IPS-15b (cell line): ENCODE measurements at regions not wholly inside any gene's neighbourhood (a gene's known extent, or its start where the extent isn't known, plus 50 kb on each side); places are given as distances from the start of the nearest gene placed in this dataset.
"Not testable (repeated sequence)": the region's sequence is repeated elsewhere in the genome, so short reads cannot be mapped to it uniquely, and the experiment has no call there.

Source experiments
- H3K27me3 ChIP-seq: one replicate; pipeline ENCODE4 v1.6.1; 2013; ENCODE audit warnings: low read length; ENCODE audit not compliant: control insufficient read depth, insufficient read depth
- H3K36me3 ChIP-seq: one replicate; pipeline ENCODE4 v1.6.1; 2013; ENCODE audit warnings: low read length; ENCODE audit not compliant: control insufficient read depth, insufficient read depth
- H3K4me1 ChIP-seq: one replicate; pipeline ENCODE4 v1.6.1; 2013; ENCODE audit warnings: mild to moderate bottlenecking, low read length; ENCODE audit not compliant: control insufficient read depth, insufficient read depth
- H3K4me3 ChIP-seq: one replicate; pipeline ENCODE4 v1.5.1; 2013; ENCODE audit warnings: low read depth, low read length
- H3K9ac ChIP-seq: one replicate; pipeline ENCODE4 v1.6.1; 2013; ENCODE audit warnings: low read depth, mild to moderate bottlenecking, low read length
- H3K9me3 ChIP-seq: one replicate; pipeline ENCODE4 v1.6.1; 2013; ENCODE audit warnings: mild to moderate bottlenecking, low read length; ENCODE audit not compliant: control insufficient read depth, insufficient read depth

DNA sequence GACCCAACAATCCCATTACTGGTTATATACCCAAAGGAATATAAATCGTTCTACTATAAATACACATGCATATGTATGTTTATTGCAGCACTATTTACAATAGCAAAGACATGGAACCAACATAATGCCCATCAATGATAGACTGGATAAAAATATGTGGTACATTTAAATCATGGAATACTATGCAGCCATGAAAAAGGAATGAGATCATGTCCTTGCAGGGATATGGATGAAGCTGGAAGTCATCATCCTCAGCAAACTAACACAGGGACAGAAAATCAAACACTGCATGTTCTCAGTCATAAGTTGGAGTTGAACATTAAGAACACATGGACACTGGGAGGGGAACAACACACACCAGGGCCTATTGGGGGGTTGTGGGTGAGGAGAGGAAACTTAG, 741.8 kb downstream of the CDH18 start:
- not testable (repeated sequence) for H3K27me3 ChIP-seq, H3K9ac ChIP-seq, H3K36me3 ChIP-seq, H3K4me3 ChIP-seq, H3K4me1 ChIP-seq, H3K9me3 ChIP-seq

DNA sequence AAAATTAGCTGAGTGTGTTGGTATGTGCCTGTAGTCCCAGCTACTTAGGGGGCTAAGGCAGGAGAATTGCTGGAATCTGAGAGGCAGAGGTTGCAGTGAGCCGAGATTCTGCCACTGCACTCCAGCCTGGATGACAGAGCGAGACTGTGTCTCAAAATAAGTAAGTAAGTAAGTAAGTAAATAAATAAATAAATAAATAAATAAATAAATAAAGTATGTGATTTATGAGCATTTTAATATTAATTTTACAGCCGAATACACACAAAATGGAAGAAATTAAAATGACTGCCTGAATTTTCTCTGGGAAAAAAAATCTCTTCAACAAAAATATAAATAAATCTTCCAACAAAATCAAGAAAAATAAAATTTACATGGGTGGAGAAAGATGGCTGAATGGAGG, 740.7 kb downstream of the CDH18 start:
- Histone ChIP-seq H3K36me3 (no peaks in the 10 kb centered on the region), H3K9me3 (no peaks in the 10 kb centered on the region), H3K4me3 (no peak overlapping the region), H3K9ac (no peak overlapping the region), H3K27me3 (no peaks in the 10 kb centered on the region), H3K4me1 (no peaks in the 10 kb centered on the region)

DNA sequence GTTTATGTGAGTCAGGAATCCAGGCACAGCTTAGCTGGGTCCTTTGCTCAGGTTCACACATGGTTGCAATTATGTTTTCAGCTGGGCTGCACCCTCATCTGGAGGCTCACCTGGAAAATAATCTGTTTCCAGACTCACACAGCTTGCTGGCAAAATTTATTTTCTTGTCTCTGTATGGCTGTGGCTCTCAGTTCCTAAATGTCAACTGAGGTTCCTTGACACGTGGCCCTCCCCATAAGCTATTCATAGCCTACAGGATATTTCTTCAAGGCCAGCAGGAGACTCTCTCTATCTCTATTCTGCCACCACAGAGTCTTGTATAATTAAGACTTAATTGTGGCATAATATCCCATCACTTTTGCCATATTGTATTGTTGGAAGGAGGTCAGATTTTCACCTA, 732.0 kb downstream of the CDH18 start:
- no peaks in the 10 kb centered on the region for H3K4me1 ChIP-seq
- no peaks in the 10 kb centered on the region for H3K27me3 ChIP-seq
- no peaks in the 10 kb centered on the region for H3K9me3 ChIP-seq
- no peak overlapping the region for H3K9ac ChIP-seq
- H3K36me3 ChIP-seq = no peaks in the 10 kb centered on the region
- H3K4me3 ChIP-seq = no peak overlapping the region

DNA sequence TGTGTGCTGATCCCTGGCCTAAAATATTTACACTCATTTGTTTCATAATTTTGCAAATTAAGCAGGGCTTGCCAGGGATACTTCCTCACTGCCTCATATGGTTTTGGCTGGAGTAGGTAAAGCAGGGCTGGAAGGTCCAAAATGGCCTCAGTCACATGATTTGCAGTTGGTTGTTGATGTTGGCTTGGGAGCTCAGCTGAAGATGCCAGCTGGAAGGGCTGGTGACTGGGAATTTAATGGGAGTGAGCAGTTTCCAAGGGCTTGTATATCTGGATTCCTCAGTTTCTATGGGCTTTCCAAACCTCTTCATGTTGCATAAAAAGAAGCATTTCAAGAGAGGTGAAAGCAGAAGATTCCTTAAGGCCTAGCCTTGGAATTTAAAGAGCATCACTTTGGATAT, 729.3 kb downstream of the CDH18 start:
- no peak overlapping the region for H3K4me3 ChIP-seq
- H3K27me3 ChIP-seq = no peaks in the 10 kb centered on the region
- no peaks in the 10 kb centered on the region for H3K9me3 ChIP-seq
- no peak overlapping the region for H3K9ac ChIP-seq
- H3K36me3 ChIP-seq = no peaks in the 10 kb centered on the region
- H3K4me1 ChIP-seq = no peaks in the 10 kb centered on the region

DNA sequence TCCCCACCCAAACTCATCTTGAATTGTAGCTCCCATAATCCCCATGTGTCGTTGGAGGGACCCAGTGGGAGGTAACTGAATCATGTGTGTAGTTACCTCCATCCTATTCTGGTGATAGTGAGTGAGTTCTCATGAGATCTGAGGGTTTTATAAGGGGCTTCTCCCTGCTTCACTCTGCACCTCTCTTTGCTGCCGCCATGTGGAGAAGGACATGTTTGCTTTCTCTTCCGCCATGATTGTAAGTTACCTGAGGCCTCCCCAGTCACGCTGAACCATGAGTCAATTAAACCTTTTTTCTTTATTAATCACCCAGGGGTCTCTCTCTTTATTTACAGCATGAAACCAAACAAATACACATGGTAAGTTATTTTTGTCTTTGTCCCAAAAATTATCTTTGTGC, 726.1 kb downstream of the CDH18 start:
- Histone ChIP-seq H3K9me3 (no peaks in the 10 kb centered on the region), H3K9ac (no peak overlapping the region), H3K36me3 (no peaks in the 10 kb centered on the region), H3K4me3 (no peak overlapping the region), H3K27me3 (no peaks in the 10 kb centered on the region), H3K4me1 (no peaks in the 10 kb centered on the region)

DNA sequence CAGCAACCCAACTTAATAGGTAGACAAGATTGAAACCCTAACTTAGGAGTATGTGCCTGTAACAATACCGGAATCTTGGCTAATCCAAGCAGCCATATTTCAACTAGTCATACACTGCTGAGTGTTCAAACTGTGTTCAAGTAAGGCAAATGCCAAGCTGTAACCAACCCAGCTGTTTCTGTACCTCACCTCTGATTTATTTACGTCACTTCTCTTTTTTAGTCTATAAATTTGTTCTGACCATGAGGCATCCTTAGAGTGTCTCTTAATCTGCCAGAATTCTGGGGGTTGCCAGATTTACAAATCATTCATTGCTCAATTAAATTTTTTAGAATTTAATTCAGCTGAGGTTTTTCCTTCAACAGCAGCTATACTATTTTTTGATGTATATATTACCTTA, 723.2 kb downstream of the CDH18 start:
- no peaks in the 10 kb centered on the region for H3K27me3 ChIP-seq
- no peaks in the 10 kb centered on the region for H3K36me3 ChIP-seq
- H3K4me3 ChIP-seq = no peak overlapping the region
- H3K9me3 ChIP-seq = no peaks in the 10 kb centered on the region
- H3K4me1 ChIP-seq = no peaks in the 10 kb centered on the region
- H3K9ac ChIP-seq = no peak overlapping the region

DNA sequence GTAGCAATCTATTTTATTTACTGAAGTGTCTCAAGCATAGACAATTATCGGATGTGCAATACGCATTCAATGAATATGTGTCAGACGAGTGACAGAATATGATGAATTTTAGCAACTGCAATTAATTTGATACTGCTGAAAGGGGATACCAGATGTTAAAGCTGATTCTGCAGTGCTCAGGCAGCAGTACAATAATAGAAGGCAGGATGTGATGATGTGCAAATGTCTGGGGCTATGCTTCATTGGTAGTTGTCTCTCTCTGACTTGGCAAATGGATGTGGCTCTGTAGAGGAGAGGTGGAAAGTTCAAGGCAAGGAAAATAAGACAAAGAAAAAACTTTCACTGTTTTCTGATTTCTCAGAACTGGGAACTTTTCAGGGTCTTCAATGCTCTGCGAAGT, 721.2 kb downstream of the CDH18 start:
- Histone ChIP-seq H3K9me3 (no peaks in the 10 kb centered on the region), H3K4me3 (no peak overlapping the region), H3K9ac (no peak overlapping the region), H3K4me1 (no peaks in the 10 kb centered on the region), H3K27me3 (no peaks in the 10 kb centered on the region), H3K36me3 (no peaks in the 10 kb centered on the region)

DNA sequence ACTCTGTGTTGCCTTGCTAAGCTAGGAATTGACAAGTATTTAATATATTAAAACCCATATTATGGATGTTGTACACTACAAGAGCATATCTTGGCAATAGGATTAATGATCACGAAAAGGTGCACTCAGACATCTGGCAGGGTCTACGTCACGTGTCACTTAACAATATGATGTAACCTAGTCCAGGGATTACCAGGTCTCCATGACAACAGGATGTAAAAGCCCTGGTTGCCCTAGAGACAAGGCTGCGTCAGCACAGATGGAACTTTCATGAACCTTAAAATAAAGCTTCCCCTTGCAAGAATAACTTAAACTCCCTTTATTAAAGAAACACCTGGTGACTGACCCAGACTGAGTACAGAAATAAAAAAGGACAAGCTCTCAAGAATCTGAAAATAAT, 717.8 kb downstream of the CDH18 start:
- Histone ChIP-seq H3K4me3 (no peak overlapping the region), H3K9me3 (no peaks in the 10 kb centered on the region), H3K9ac (no peak overlapping the region), H3K4me1 (no peaks in the 10 kb centered on the region), H3K27me3 (no peaks in the 10 kb centered on the region), H3K36me3 (no peaks in the 10 kb centered on the region)

DNA sequence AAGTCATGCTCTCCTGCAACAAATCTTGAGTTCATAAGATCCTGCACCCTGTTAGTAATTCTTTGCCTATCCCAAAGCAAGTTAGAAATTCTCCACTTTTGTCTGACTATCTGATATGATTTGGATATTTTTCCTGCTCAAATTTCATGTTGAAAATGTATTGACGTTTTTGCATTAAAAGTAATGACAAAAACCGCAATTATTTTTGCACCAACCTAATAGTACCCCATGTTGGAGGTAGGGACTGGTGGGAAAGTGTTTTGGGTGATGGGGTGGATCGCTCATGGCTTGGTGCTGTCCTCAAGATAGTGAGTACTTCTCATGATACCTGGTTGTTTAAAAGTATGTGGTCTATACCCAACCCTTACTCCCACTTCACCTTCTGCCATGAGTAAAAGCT, 713.4 kb downstream of the CDH18 start:
- H3K36me3 ChIP-seq = no peaks in the 10 kb centered on the region
- no peaks in the 10 kb centered on the region for H3K4me1 ChIP-seq
- no peak overlapping the region for H3K4me3 ChIP-seq
- H3K9ac ChIP-seq = no peak overlapping the region
- H3K27me3 ChIP-seq = no peaks in the 10 kb centered on the region
- H3K9me3 ChIP-seq = no peaks in the 10 kb centered on the region

DNA sequence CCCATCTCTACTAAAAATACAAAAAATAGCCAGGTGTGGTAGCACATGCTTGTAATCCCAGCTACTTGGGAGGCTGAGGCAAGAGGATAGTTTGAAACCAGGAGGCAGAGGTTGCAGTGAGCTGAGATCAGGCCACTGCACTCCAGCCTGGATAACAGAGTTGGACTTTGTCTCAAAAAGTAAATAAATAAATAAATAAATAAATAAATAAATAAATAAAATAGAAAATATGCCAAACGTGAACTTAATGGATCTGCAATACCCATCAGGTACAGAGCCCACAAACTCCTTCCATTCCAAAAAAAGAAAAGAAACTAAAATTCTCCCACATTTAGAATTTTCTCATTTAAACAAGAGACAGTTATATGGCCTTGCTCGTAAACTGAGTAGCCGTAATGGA, 702.7 kb downstream of the CDH18 start:
- no peak overlapping the region for H3K9ac ChIP-seq
- H3K36me3 ChIP-seq = no peaks in the 10 kb centered on the region
- no peaks in the 10 kb centered on the region for H3K9me3 ChIP-seq
- H3K27me3 ChIP-seq = no peaks in the 10 kb centered on the region
- no peak overlapping the region for H3K4me3 ChIP-seq
- H3K4me1 ChIP-seq = no peaks in the 10 kb centered on the region

DNA sequence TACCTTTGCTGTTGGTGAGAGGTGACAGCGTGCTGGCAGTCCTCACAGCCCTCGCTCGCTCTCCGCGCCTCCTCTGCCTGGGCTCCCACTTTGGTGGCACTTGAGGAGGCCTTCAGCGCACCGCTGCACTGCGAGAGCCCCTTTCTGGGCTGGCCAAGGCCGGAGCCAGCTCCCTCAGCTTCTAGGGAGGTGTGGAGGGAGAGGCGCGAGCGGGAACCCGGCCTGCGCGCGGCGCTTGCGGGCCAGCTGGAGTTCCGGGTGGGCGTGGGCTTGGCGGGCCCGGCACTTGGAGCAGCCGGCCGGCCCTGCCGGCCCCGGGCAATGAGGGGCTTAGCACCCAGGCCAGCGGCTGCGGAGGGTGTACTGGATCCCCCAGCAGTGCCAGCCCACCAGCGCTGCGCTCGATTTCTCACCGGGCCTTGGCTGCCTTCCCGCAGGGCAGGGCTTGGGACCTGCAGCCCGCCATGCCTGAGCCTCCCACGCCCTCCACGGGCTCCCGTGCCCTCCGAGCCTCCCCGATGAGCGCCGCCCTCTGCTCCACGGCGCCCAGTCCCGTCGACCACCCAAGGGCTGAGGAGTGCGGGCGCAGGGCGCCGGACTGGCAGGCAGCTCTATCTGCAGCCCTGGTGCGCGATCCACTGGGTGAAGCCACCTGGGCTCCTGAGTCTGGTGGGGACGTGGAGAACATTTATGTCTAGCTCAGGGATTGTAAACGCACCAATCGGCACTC, 700.3 kb downstream of the CDH18 start:
- H3K36me3 ChIP-seq, H3K9me3 ChIP-seq, H3K9ac ChIP-seq, H3K4me3 ChIP-seq, H3K27me3 ChIP-seq, H3K4me1 ChIP-seq: not testable (repeated sequence)

DNA sequence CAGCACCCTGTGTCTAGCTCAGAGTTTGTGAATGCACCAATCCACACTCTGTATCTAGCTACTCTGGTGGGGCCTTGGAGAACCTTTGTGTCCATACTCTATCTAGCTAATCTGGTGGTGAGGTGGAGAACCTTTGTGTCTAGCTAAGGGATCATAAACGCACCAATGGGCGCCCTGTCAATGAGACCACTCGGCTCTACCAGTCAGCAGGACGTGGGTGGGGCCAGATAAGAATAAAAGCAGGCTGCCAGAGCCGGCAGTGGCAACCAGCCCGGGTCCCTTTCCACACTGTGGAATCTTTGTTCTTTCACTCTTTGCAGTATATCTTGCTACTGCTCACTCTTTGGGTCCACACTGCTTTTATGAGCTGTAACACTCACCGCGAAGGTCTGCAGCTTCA, 699.7 kb downstream of the CDH18 start:
- not testable (repeated sequence) for H3K27me3 ChIP-seq, H3K9ac ChIP-seq, H3K4me3 ChIP-seq, H3K36me3 ChIP-seq, H3K9me3 ChIP-seq, H3K4me1 ChIP-seq
